DND-41 (cell line): ENCODE measurements at regions not wholly inside any gene's neighbourhood (a gene's known extent, or its start where the extent isn't known, plus 50 kb on each side); places are given as distances from the start of the nearest gene placed in this dataset.
"Not testable (repeated sequence)": the region's sequence is repeated elsewhere in the genome, so short reads cannot be mapped to it uniquely, and the experiment has no call there.

Experiments
- ATAC-seq: fragments of 200-7000 bp; cut with Tn5 transposase; 3 replicates; pipeline ENCODE4 v1.9.1; 2021; ENCODE audit warnings: low read depth; ENCODE audit not compliant: insufficient read depth
- DNase-seq: peaks from one replicate; pipeline ENCODE4 v3.0.0-alpha.2; 2020
- H2AFZ ChIP-seq: 2 replicates; pipeline ENCODE4 v1.6.0; 2012; ENCODE audit warnings: low read depth, low read length
- H3K27ac ChIP-seq: 2 replicates; pipeline ENCODE4 v1.5.1; 2012; ENCODE audit warnings: low read length, inconsistent platforms
- H3K27me3 ChIP-seq: fragments of 200-600 bp; sonication (generic); 2 replicates; pipeline ENCODE4 v1.6.0; 2012; ENCODE audit warnings: low read length, mild to moderate bottlenecking, inconsistent platforms; ENCODE audit not compliant: insufficient read depth, poor library complexity
- H3K36me3 ChIP-seq: 2 replicates; pipeline ENCODE4 v1.5.1; 2012; ENCODE audit warnings: low read length, inconsistent platforms; ENCODE audit not compliant: insufficient read depth
- H3K4me1 ChIP-seq: 2 replicates; pipeline ENCODE4 v1.5.1; 2012; ENCODE audit warnings: mild to moderate bottlenecking, low read length; ENCODE audit not compliant: insufficient read depth
- H3K4me2 ChIP-seq: 2 replicates; pipeline ENCODE4 v1.6.0; 2012; ENCODE audit warnings: mild to moderate bottlenecking, moderate library complexity, low read length, inconsistent platforms; ENCODE audit not compliant: insufficient read depth
- H3K4me3 ChIP-seq, 2 experiments: fragments of 200-600 bp in 1 of 2; shearing (Covaris generic) in 1 of 2; 2 replicates each; pipeline ENCODE4 v1.5.1; 2012 to 2016; ENCODE audit warnings: inconsistent platforms in 2 of 2, low read length in 2 of 2, mild to moderate bottlenecking in 2 of 2, low read depth in 1 of 2, moderate library complexity in 1 of 2
- H3K79me2 ChIP-seq: 2 replicates; pipeline ENCODE4 v1.6.0; 2012; ENCODE audit warnings: low read length, inconsistent platforms; ENCODE audit not compliant: insufficient read depth
- H3K9ac ChIP-seq: 2 replicates; pipeline ENCODE4 v1.6.0; 2012; ENCODE audit warnings: low read depth, mild to moderate bottlenecking, inconsistent platforms, low read length, moderate library complexity
- H3K9me3 ChIP-seq: 2 replicates; pipeline ENCODE4 v1.5.1; 2012; ENCODE audit warnings: low read length, moderate library complexity, mild to moderate bottlenecking, inconsistent platforms; ENCODE audit not compliant: insufficient read depth, severe bottlenecking
- H4K20me1 ChIP-seq: 2 replicates; pipeline ENCODE4 v1.6.0; 2012; ENCODE audit warnings: low read length; ENCODE audit not compliant: insufficient read depth
- EZH2 ChIP-seq: IDR thresholded peaks from 3 replicates; pipeline ENCODE4 v1.6.1; 2012; ENCODE audit warnings: borderline replicate concordance, low read depth, mild to moderate bottlenecking, moderate library complexity, low read length, inconsistent platforms; ENCODE audit not compliant: severe bottlenecking
- TF ChIP-seq, protein P1 (sequence below): IDR thresholded peaks from 2 replicates; pipeline ENCODE4 v1.5.1; 2012; ENCODE audit warnings: borderline replicate concordance, low read length, moderate library complexity, mild to moderate bottlenecking; ENCODE audit not compliant: poor library complexity, severe bottlenecking; ENCODE audit errors: extremely low read depth

DNA sequence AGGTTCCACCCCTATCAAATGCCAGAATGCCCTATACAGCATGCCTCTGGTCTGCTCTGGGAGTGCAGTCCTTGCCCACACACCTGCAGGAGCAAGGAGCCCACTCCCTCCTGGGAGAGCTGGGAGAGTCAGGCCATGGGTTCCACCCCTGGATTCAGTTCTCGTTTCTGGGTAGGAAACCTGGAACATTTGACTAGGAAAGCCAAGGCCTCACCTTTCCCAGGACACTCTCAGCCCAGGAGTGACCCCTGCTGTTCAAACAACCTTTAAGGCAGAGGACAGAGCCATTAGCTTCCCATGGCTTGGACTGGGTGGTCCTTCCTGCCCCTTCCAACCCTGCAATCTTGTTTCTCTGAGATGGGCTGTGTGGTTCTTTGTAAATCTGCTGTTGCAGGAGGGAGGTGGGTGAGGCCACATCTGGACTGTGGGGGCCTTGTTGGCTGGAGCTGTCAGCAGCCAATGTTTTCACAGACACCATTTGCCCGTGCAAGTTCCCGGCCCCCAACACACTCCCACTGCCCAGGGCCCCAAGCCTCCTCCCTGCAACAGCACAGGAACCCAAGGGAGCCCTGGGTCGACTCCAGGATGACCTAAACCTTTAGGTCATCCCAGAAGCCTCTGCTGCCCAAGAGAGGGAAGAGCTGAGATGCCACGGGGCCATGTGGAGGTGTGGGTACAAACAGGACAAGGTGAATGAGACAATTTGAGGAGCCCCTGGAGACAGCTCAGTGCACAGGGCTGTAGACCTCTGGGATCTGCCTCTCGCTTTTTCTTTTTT lies 104.4 kb downstream of the PJA1 start:
- no peaks in the 10 kb centered on the region for H3K9me3 ChIP-seq
- no peaks in the 10 kb centered on the region for H3K27me3 ChIP-seq
- no peaks in the 10 kb centered on the region for H4K20me1 ChIP-seq
- ATAC-seq, result no peak
- no peaks in the 10 kb centered on the region for H3K79me2 ChIP-seq
- TF ChIP-seq, protein P1, sequence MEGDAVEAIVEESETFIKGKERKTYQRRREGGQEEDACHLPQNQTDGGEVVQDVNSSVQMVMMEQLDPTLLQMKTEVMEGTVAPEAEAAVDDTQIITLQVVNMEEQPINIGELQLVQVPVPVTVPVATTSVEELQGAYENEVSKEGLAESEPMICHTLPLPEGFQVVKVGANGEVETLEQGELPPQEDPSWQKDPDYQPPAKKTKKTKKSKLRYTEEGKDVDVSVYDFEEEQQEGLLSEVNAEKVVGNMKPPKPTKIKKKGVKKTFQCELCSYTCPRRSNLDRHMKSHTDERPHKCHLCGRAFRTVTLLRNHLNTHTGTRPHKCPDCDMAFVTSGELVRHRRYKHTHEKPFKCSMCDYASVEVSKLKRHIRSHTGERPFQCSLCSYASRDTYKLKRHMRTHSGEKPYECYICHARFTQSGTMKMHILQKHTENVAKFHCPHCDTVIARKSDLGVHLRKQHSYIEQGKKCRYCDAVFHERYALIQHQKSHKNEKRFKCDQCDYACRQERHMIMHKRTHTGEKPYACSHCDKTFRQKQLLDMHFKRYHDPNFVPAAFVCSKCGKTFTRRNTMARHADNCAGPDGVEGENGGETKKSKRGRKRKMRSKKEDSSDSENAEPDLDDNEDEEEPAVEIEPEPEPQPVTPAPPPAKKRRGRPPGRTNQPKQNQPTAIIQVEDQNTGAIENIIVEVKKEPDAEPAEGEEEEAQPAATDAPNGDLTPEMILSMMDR, result no peak
- no peak for DNase-seq
- H3K4me2 ChIP-seq, result no peak overlapping the region
- H3K27ac ChIP-seq, result no peak overlapping the region
- no peak overlapping the region for H3K9ac ChIP-seq
- H3K4me1 ChIP-seq, result no peaks in the 10 kb centered on the region
- H3K4me3 ChIP-seq, result no peak overlapping the region
- H2AFZ ChIP-seq, result no peak overlapping the region
- H3K36me3 ChIP-seq, result no peaks in the 10 kb centered on the region

DNA sequence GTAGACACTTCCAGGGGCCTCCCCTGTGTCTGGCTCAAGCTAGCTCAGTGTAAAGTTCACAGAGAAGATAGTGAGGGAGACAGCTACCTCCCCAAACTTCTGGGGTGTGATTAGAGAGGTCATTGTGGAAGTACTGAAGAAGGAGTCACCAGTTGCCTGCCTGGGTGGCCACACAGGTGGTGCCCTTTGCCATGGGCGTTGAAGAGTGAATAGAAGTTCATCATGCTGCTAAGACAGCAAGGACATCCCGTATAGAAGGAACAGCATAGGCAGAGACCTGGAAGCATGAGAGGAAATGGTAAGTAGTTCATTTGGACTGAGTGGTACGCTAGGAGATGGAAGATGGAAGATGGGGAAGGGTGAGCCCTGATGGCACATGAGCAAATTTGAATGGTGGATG lies 110.1 kb downstream of the PJA1 start:
- Histone ChIP-seq H4K20me1 (no peaks in the 10 kb centered on the region), H3K4me1 (no peaks in the 10 kb centered on the region), H3K79me2 (no peaks in the 10 kb centered on the region), H3K9me3 (no peaks in the 10 kb centered on the region), H3K27me3 (no peaks in the 10 kb centered on the region), H2AFZ (no peak overlapping the region), H3K36me3 (no peaks in the 10 kb centered on the region), H3K9ac (no peak overlapping the region), H3K4me2 (no peak overlapping the region), H3K27ac (no peak overlapping the region), H3K4me3 (no peak overlapping the region)
- TF ChIP-seq EZH2, result no peak
- TF ChIP-seq, protein P1, result no peak
- ATAC-seq (no peak), DNase-seq (no peak)

DNA sequence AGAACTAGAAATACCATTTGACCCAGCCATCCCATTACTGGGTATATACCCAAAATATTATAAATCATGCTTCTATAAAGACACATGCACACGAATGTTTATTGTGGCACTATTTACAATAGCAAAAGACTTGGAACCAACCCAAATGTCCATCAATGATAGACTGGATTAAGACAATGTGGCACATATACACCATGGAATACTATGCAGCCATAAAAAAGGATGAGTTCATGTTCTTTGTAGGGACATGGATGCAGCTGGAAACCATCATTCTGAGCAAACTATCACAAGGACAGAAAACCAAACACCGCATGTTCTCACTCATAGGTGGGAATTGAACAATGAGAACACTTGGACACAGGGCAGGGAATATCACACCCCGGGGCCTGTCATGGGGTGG lies 110.8 kb downstream of the PJA1 start:
- not testable (repeated sequence) for H3K9ac ChIP-seq, H3K27ac ChIP-seq, H3K27me3 ChIP-seq, H3K4me3 ChIP-seq, ATAC-seq, H3K79me2 ChIP-seq, H3K36me3 ChIP-seq, H3K9me3 ChIP-seq, H3K4me2 ChIP-seq, H3K4me1 ChIP-seq, H4K20me1 ChIP-seq, DNase-seq, H2AFZ ChIP-seq

DNA sequence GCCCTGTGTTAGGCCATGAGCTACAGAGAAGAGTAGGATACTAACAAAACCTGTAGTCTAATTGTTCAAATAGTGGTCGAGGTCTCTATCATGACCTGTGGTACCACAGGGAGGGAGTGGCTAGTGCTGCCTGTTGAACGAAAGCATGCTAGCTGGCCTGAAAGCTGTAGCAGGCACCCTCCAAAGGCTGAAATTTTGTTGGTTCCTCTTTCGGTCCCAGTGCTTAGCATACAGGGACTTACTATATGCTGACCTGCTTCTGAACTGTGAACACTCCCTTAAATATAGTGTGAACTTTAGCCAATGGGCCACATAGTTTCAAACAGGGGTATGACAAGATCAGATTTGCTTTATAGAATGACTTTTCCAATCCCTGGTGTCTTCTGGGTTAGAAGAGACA lies 113.4 kb downstream of the PJA1 start:
- Histone ChIP-seq H3K79me2 (no peaks in the 10 kb centered on the region), H3K27me3 (no peaks in the 10 kb centered on the region), H2AFZ (no peak overlapping the region), H3K27ac (no peak overlapping the region), H3K9ac (no peak overlapping the region), H4K20me1 (no peaks in the 10 kb centered on the region), H3K4me1 (no peaks in the 10 kb centered on the region), H3K4me2 (no peak overlapping the region), H3K9me3 (no peaks in the 10 kb centered on the region), H3K4me3 (no peak overlapping the region), H3K36me3 (no peaks in the 10 kb centered on the region)
- DNase-seq (no peak), ATAC-seq (no peak)
- TF ChIP-seq, protein P1, result no peak
- no peak for TF ChIP-seq EZH2
